ENCODE measurements at regions not wholly inside any gene's neighbourhood (a gene's known extent, or its start where the extent isn't known, plus 50 kb on each side); places are given as distances from the start of the nearest gene placed in this dataset.

GRCh38 chr2:205905576-205905975 is 180.4 kb downstream of the INO80D start:
- no peak overlapping the region for H3K14ac ChIP-seq (ENCODE audit: low read length)
- H2AFZ ChIP-seq (ENCODE audit: low read length), result no peak overlapping the region
- H3K27me3 ChIP-seq (ENCODE audit: control insufficient read depth in 3 of 3, insufficient read depth in 3 of 3, low read depth in 1 of 3, low read length in 3 of 3), result peaks cover 0 to 14% (median 1%) of the 10 kb centered on the region in 3 experiments
- H3K9me3 ChIP-seq (replicated peaks in 1 of 2; ENCODE audit: control insufficient read depth in 2 of 2, insufficient read depth in 1 of 2, low read depth in 1 of 2, low read length in 2 of 2), result peaks cover 0 to 2% of the 10 kb centered on the region in 2 donors
- H3K4me2 ChIP-seq (ENCODE audit: insufficient read depth, low read length, poor library complexity, severe bottlenecking), result no peak overlapping the region
- H3K79me1 ChIP-seq (ENCODE audit: low read depth, low read length), result no peaks in the 10 kb centered on the region
- H2BK12ac ChIP-seq (ENCODE audit: low read length), result no peak overlapping the region
- no peak overlapping the region for H4K91ac ChIP-seq (ENCODE audit: low read depth, low read length, poor library complexity)
- no peak overlapping the region for H3K4me3 ChIP-seq (ENCODE audit: low read length in 2 of 2)
- no peak overlapping the region for H3K9ac ChIP-seq (ENCODE audit: low read depth, low read length, poor library complexity)
- no peak overlapping the region for H2BK15ac ChIP-seq (ENCODE audit: low read length)
- H3K4me1 ChIP-seq (ENCODE audit: control insufficient read depth in 2 of 2, insufficient read depth in 1 of 2, low read depth in 1 of 2, low read length in 2 of 2), result peaks cover 0 to 2% of the 10 kb centered on the region in 2 donors
- DNase-seq (ENCODE audit: low spot score), result no peak
- no peak overlapping the region for H3K27ac ChIP-seq (replicated peaks; ENCODE audit: low read length)
- H4K8ac ChIP-seq (ENCODE audit: low read depth, low read length), result no peak overlapping the region
- no peak overlapping the region for H2AK5ac ChIP-seq (ENCODE audit: low read depth, low read length)
- H3K18ac ChIP-seq (ENCODE audit: low read length), result no peak overlapping the region
- no peaks in the 10 kb centered on the region for H3K36me3 ChIP-seq (replicated peaks in 1 of 2; ENCODE audit: control insufficient read depth in 2 of 2, insufficient read depth in 2 of 2, low read length in 2 of 2)
- WGBS, 2 donors (ENCODE audit: extremely low coverage in 2 of 2, insufficient read length in 2 of 2, insufficient replicate concordance in 1 of 2), result no CpG with 5 or more reads among the region's 1 CpG
- H2BK120ac ChIP-seq (ENCODE audit: low read depth, low read length), result no peak overlapping the region
- H3K23ac ChIP-seq (ENCODE audit: low read depth, low read length, poor library complexity), result no peak overlapping the region
- H2BK5ac ChIP-seq (ENCODE audit: low read length), result no peak overlapping the region
- no peak overlapping the region for H3K4ac ChIP-seq (ENCODE audit: low read length)

- no peak overlapping the region for H4K8ac ChIP-seq (ENCODE audit: low read depth, low read length)
- no CpG with 5 or more reads among the region's 2 CpGs for WGBS, 2 donors (ENCODE audit: extremely low coverage in 2 of 2, insufficient read length in 2 of 2, insufficient replicate concordance in 1 of 2)
- peaks cover 0 to 11% (median 1%) of the 10 kb centered on the region in 3 experiments for H3K27me3 ChIP-seq (ENCODE audit: control insufficient read depth in 3 of 3, insufficient read depth in 3 of 3, low read depth in 1 of 3, low read length in 3 of 3)
- H3K4me3 ChIP-seq (ENCODE audit: low read length in 2 of 2), result no peak overlapping the region
- no peak overlapping the region for H2BK12ac ChIP-seq (ENCODE audit: low read length)
- DNase-seq (ENCODE audit: low spot score), result no peak
- H3K9ac ChIP-seq (ENCODE audit: low read depth, low read length, poor library complexity), result no peak overlapping the region
- no peak overlapping the region for H2BK120ac ChIP-seq (ENCODE audit: low read depth, low read length)
- no peak overlapping the region for H3K18ac ChIP-seq (ENCODE audit: low read length)
- H3K4me1 ChIP-seq (ENCODE audit: control insufficient read depth in 2 of 2, insufficient read depth in 1 of 2, low read depth in 1 of 2, low read length in 2 of 2), result no peaks in the 10 kb centered on the region
- H3K27ac ChIP-seq (replicated peaks; ENCODE audit: low read length), result no peak overlapping the region
- H2BK15ac ChIP-seq (ENCODE audit: low read length), result no peak overlapping the region
- H2AFZ ChIP-seq (ENCODE audit: low read length), result no peak overlapping the region
- no peak overlapping the region for H2AK5ac ChIP-seq (ENCODE audit: low read depth, low read length)
- H3K9me3 ChIP-seq (replicated peaks in 1 of 2; ENCODE audit: control insufficient read depth in 2 of 2, insufficient read depth in 1 of 2, low read depth in 1 of 2, low read length in 2 of 2), result peaks cover 0 to 2% of the 10 kb centered on the region in 2 donors
- H3K4me2 ChIP-seq (ENCODE audit: insufficient read depth, low read length, poor library complexity, severe bottlenecking), result no peak overlapping the region
- H3K4ac ChIP-seq (ENCODE audit: low read length), result no peak overlapping the region
- no peak overlapping the region for H2BK5ac ChIP-seq (ENCODE audit: low read length)
- H3K23ac ChIP-seq (ENCODE audit: low read depth, low read length, poor library complexity), result no peak overlapping the region
- H3K14ac ChIP-seq (ENCODE audit: low read length), result no peak overlapping the region
- no peaks in the 10 kb centered on the region for H3K36me3 ChIP-seq (replicated peaks in 1 of 2; ENCODE audit: control insufficient read depth in 2 of 2, insufficient read depth in 2 of 2, low read length in 2 of 2)
- no peak overlapping the region for H4K91ac ChIP-seq (ENCODE audit: low read depth, low read length, poor library complexity)
- no peaks in the 10 kb centered on the region for H3K79me1 ChIP-seq (ENCODE audit: low read depth, low read length)
Measured at GRCh38 chr2:205904873-205905272, 181.1 kb downstream of the INO80D start.

- H3K4me1 ChIP-seq (ENCODE audit: control insufficient read depth in 2 of 2, insufficient read depth in 1 of 2, low read depth in 1 of 2, low read length in 2 of 2), result no peaks in the 10 kb centered on the region
- H3K23ac ChIP-seq (ENCODE audit: low read depth, low read length, poor library complexity), result no peak overlapping the region
- H3K4me3 ChIP-seq (ENCODE audit: low read length in 2 of 2), result no peak overlapping the region
- no peaks in the 10 kb centered on the region for H3K79me1 ChIP-seq (ENCODE audit: low read depth, low read length)
- no peak overlapping the region for H3K4me2 ChIP-seq (ENCODE audit: insufficient read depth, low read length, poor library complexity, severe bottlenecking)
- no peak overlapping the region for H2AK5ac ChIP-seq (ENCODE audit: low read depth, low read length)
- H3K14ac ChIP-seq (ENCODE audit: low read length), result no peak overlapping the region
- H3K27me3 ChIP-seq (ENCODE audit: control insufficient read depth in 3 of 3, insufficient read depth in 3 of 3, low read depth in 1 of 3, low read length in 3 of 3), result peaks cover 0 to 11% (median 1%) of the 10 kb centered on the region in 3 experiments
- no peak overlapping the region for H3K27ac ChIP-seq (replicated peaks; ENCODE audit: low read length)
- WGBS, 2 donors (ENCODE audit: extremely low coverage in 2 of 2, insufficient read length in 2 of 2, insufficient replicate concordance in 1 of 2), result no CpG with 5 or more reads among the region's 10 CpGs
- peaks cover 0 to 2% of the 10 kb centered on the region in 2 donors for H3K9me3 ChIP-seq (replicated peaks in 1 of 2; ENCODE audit: control insufficient read depth in 2 of 2, insufficient read depth in 1 of 2, low read depth in 1 of 2, low read length in 2 of 2)
- no peaks in the 10 kb centered on the region for H3K36me3 ChIP-seq (replicated peaks in 1 of 2; ENCODE audit: control insufficient read depth in 2 of 2, insufficient read depth in 2 of 2, low read length in 2 of 2)
- H3K9ac ChIP-seq (ENCODE audit: low read depth, low read length, poor library complexity), result no peak overlapping the region
- no peak overlapping the region for H2BK15ac ChIP-seq (ENCODE audit: low read length)
- no peak overlapping the region for H4K8ac ChIP-seq (ENCODE audit: low read depth, low read length)
- DNase-seq (ENCODE audit: low spot score), result peak; percentile 18
- no peak overlapping the region for H3K4ac ChIP-seq (ENCODE audit: low read length)
- H2AFZ ChIP-seq (ENCODE audit: low read length), result no peak overlapping the region
- H2BK12ac ChIP-seq (ENCODE audit: low read length), result no peak overlapping the region
- H3K18ac ChIP-seq (ENCODE audit: low read length), result no peak overlapping the region
- H4K91ac ChIP-seq (ENCODE audit: low read depth, low read length, poor library complexity), result no peak overlapping the region
- H2BK5ac ChIP-seq (ENCODE audit: low read length), result no peak overlapping the region
- H2BK120ac ChIP-seq (ENCODE audit: low read depth, low read length), result no peak overlapping the region
Measured at GRCh38 chr2:205903549-205904129, 182.3 kb downstream of the INO80D start.

- H2BK12ac ChIP-seq (ENCODE audit: low read length), result no peak overlapping the region
- H3K4ac ChIP-seq (ENCODE audit: low read length), result no peak overlapping the region
- H2BK5ac ChIP-seq (ENCODE audit: low read length), result no peak overlapping the region
- no peaks in the 10 kb centered on the region for H3K36me3 ChIP-seq (replicated peaks in 1 of 2; ENCODE audit: control insufficient read depth in 2 of 2, insufficient read depth in 2 of 2, low read length in 2 of 2)
- H3K23ac ChIP-seq (ENCODE audit: low read depth, low read length, poor library complexity), result no peak overlapping the region
- H3K9ac ChIP-seq (ENCODE audit: low read depth, low read length, poor library complexity), result no peak overlapping the region
- DNase-seq (ENCODE audit: low spot score), result no peak
- no peak overlapping the region for H2BK120ac ChIP-seq (ENCODE audit: low read depth, low read length)
- H3K27me3 ChIP-seq (ENCODE audit: control insufficient read depth in 3 of 3, insufficient read depth in 3 of 3, low read depth in 1 of 3, low read length in 3 of 3), result peaks cover 0 to 11% (median 1%) of the 10 kb centered on the region in 3 experiments
- H3K4me1 ChIP-seq (ENCODE audit: control insufficient read depth in 2 of 2, insufficient read depth in 1 of 2, low read depth in 1 of 2, low read length in 2 of 2), result no peaks in the 10 kb centered on the region
- no peak overlapping the region for H4K91ac ChIP-seq (ENCODE audit: low read depth, low read length, poor library complexity)
- no peaks in the 10 kb centered on the region for H3K79me1 ChIP-seq (ENCODE audit: low read depth, low read length)
- H3K27ac ChIP-seq (replicated peaks; ENCODE audit: low read length), result no peak overlapping the region
- no peak overlapping the region for H3K14ac ChIP-seq (ENCODE audit: low read length)
- H3K9me3 ChIP-seq (replicated peaks in 1 of 2; ENCODE audit: control insufficient read depth in 2 of 2, insufficient read depth in 1 of 2, low read depth in 1 of 2, low read length in 2 of 2), result peaks cover 0 to 2% of the 10 kb centered on the region in 2 donors
- no CpG with 5 or more reads among the region's 5 CpGs for WGBS, 2 donors (ENCODE audit: extremely low coverage in 2 of 2, insufficient read length in 2 of 2, insufficient replicate concordance in 1 of 2)
- H2AFZ ChIP-seq (ENCODE audit: low read length), result no peak overlapping the region
- H4K8ac ChIP-seq (ENCODE audit: low read depth, low read length), result no peak overlapping the region
- H3K18ac ChIP-seq (ENCODE audit: low read length), result peak overlapping the region; percentile 13
- H3K4me2 ChIP-seq (ENCODE audit: insufficient read depth, low read length, poor library complexity, severe bottlenecking), result no peak overlapping the region
- H3K4me3 ChIP-seq (ENCODE audit: low read length in 2 of 2), result no peak overlapping the region
- H2AK5ac ChIP-seq (ENCODE audit: low read depth, low read length), result no peak overlapping the region
- H2BK15ac ChIP-seq (ENCODE audit: low read length), result no peak overlapping the region
Measured at GRCh38 chr2:205902900-205903237, 183.1 kb downstream of the INO80D start.

Measured in neuronal stem cell (in vitro differentiated cells).